Amygdala (tissue), 56 donors: ENCODE measurements at regions not wholly inside any gene's neighbourhood (a gene's known extent, or its start where the extent isn't known, plus 50 kb on each side); places are given as distances from the start of the nearest gene placed in this dataset.

Experiments used
- DNase-seq, 56 donors: peaks; one replicate each; lab custom pipeline; 2025; lab: John Stamatoyannopoulos, UW

- no peak for DNase-seq
Observed at GRCh38 chr14:98766818-98767217, 505.2 kb downstream of the BCL11B start.

GRCh38 chr14:98769326-98769725 is 502.7 kb downstream of the BCL11B start:
- no peak for DNase-seq

- no peak for DNase-seq
Observed at GRCh38 chr14:98770151-98770550, 501.8 kb downstream of the BCL11B start.

- DNase-seq = no peak
Observed at GRCh38 chr14:98773814-98774213, 498.2 kb downstream of the BCL11B start.

DNA sequence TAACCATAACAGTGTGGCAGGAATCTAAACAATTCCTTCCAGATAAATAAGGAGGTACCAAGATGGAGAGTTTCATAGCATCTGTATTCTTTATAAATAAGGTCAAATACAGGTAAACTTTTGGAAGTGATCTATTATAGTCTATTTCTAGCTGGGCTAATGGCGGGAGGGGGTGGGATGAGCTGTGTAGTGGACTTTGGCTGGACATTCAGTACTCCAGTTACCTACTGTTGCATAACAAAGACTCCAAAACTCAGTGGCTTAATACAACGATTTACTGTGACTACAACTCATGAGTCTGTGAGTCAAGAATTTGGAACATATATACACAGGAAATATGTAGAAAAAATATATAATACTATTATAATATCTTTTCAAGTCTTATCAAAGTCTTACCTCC is 496.1 kb downstream of the BCL11B start:
- no peak for DNase-seq

DNA sequence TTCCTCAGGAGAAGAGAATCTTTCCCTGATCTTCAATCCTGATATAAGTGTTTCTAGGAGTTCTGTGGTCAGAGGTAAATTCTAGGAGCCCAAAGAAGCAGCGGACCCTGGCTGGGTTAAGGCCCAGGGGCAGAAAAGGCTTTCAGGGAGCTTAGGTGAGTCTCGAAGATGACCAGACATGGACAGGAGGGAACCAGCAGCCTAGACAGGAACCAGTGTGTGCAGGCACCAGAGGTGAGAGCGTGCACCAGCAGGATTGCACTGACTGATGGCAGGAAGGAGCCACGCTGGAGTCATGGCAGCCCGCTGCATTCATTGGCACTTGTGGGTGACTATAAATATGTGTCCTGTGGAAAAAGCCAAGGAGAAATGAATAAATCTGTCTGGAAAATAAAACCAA is 489.9 kb downstream of the BCL11B start:
- no peak for DNase-seq

DNA sequence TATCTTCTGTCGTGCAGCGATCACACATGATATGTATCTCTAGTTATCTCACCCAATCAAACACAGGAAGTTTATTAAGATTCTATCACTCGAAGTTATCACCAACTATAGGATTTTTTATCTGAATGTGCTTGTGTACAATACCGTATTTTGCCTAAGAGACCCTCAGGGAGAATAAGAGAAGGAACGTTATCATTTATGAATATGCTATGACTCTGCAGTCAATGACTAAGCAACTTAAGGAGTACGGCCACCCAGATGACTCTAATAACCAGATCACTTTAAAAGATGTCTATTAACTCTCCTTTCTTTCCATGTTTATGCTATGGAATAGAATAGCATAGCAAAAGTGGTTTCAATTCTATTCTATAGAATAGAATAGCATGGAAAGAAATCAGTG is 486.4 kb downstream of the BCL11B start:
- no peak for DNase-seq

DNA sequence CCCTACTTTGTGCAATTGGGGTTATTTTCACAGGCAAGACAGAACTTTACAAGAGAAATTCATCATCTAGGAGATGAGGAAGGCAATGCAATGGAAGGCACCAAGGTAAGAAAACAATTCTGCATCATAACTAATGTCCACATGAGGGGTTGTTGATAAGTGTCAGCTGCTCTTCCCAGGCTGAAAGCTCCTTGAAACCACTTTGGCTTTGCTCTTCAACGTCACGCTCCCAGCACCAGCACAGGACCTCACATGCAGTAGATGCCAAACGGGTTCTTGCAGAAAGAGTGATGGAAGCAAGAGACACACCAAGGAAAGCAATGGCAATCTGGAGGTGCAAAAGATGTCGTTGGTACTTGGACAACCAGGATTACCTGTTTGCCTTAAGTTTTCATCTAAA is 485.5 kb downstream of the BCL11B start:
- no peak for DNase-seq

DNA sequence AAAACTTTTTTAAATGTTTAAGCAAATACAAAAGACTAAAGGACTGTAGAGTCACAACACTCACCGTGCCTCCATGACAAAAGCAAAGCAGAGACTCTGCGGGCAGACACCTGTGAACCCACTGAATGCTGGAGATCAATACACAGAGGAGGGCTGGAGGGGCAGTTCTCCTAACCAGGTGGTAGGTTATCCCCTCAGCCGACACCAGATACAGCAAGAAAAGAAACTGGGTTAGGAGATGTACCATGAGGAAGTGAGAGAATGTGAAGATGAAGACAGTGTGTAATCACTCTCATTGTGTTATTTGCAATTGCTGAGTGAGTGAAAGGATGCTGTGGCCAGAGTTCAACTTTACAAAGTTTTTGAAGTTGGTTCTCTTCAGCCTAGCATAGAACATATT is 480.3 kb downstream of the BCL11B start:
- no peak for DNase-seq

- DNase-seq = no peak
Observed at GRCh38 chr14:98792171-98792570, 479.8 kb downstream of the BCL11B start.

DNA sequence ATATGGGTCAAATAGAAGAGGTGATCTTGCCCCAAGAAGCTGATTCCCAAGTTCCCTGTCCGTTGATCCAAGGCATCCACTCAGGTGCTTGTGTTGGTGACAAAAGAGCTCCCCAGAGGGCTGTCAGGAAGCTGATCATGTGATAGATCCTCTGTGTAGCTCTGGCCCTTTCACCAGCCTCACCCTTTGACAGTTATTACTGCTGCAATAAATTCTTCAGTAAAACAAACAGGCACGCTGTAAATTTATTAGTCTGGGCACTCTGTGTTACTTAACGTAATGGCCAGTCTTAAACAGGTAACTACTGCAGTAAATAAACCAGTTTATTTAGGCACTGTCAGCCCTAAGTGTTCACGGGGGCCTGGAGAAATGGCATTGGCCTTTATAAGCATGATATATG is 473.9 kb downstream of the BCL11B start:
- no peak for DNase-seq

DNA sequence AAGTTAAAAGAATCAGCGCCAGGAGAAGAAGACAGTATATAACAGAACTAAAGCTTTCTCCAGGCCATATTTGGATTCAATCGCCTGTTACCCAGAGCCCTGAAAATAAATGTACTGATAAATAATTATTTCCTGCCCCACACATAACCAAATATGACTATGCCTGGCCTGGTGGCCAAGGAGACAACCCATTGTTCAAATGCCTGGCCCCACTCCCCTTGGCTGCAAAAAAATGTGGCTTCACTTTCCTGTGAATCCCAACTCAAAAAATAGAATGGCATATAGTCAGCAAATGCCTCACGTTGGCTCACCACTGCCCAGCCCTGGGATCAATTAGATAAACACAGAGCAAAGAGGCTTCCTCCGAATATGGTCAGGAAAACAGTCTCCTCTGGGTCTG is 472.1 kb downstream of the BCL11B start:
- no peak for DNase-seq

GRCh38 chr14:98802044-98802443 is 470.0 kb downstream of the BCL11B start:
- no peak for DNase-seq

- no peak for DNase-seq
Observed at GRCh38 chr14:98803196-98803595, 468.8 kb downstream of the BCL11B start.

- no peak for DNase-seq
Observed at GRCh38 chr14:98808494-98809407, 463.2 kb downstream of the BCL11B start.

GRCh38 chr14:98816195-98816594 is 455.8 kb downstream of the BCL11B start:
- no peak for DNase-seq

DNA sequence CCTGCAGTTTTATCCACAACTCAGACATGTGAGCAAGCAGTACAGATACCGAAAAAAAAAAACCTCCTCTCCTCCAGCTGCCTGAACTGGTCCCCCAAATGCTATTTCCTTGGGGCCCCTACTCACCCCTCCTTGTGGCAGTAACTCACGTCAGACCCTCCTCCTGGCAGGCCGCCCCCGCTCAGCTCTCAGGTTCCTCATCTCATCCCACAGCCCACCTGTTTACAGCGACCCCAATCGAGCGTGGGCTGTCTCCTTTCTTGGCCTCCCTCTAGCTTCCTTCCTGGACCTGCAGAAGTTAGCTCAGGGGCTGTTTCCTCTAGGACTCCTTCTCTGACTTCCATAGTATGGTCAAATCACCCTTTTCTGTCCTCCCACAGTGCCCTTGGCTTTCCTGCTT is 455.3 kb downstream of the BCL11B start:
- no peak for DNase-seq

GRCh38 chr14:98819132-98819866 is 452.7 kb downstream of the BCL11B start:
- no peak for DNase-seq

GRCh38 chr14:98819867-98820206 is 452.2 kb downstream of the BCL11B start:
- no peak for DNase-seq

GRCh38 chr14:98822917-98823316 is 449.1 kb downstream of the BCL11B start:
- no peak for DNase-seq

DNA sequence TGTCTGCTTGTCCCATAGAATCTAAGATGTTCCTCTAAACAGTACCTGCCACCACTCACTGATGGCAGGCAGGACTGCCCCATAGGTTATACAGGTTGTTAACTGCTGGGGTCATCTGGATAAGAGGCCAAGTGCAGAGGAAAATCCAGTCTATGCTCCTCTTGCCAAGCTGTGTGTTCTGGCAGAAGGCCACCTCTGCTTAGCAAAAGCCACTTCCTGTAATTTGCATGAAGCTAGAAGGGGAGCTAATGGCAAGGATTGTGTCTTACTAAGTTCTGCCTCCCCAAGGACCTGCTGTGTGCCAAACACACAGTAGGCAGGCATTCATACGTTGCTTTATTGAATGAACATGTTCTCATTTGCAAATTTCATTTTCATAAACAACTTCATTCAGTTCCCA is 445.4 kb downstream of the BCL11B start:
- no peak for DNase-seq

DNA sequence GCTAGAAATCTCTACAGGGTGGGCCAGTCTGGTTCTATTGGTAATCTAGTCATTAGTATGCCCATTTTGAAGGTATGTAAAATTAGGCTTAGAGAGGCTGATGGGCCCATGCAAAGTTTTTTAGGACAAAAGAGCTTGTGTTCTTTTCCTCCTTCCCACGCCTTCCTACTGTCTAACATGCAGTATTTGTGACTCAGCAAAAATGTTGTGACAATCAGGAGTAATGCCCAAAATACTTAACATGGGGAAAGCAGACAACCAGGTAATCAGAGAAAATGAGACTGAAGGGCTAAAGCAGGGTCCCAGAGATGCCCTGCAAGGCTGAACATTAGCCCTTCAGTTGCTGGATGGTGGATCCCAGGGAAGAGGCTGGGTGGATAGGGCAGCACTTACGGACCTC is 437.9 kb downstream of the BCL11B start:
- DNase-seq = no peak
